EL (cell line): ENCODE measurements at regions not wholly inside any gene's neighbourhood (a gene's known extent, or its start where the extent isn't known, plus 50 kb on each side); places are given as distances from the start of the nearest gene placed in this dataset.
A peak's percentile ranks its signal among the peaks of the same experiment; 100 is the strongest.

Experiments
- DNase-seq: peaks from one replicate; pipeline ENCODE4 v3.0.0-alpha.2; 2016

DNA sequence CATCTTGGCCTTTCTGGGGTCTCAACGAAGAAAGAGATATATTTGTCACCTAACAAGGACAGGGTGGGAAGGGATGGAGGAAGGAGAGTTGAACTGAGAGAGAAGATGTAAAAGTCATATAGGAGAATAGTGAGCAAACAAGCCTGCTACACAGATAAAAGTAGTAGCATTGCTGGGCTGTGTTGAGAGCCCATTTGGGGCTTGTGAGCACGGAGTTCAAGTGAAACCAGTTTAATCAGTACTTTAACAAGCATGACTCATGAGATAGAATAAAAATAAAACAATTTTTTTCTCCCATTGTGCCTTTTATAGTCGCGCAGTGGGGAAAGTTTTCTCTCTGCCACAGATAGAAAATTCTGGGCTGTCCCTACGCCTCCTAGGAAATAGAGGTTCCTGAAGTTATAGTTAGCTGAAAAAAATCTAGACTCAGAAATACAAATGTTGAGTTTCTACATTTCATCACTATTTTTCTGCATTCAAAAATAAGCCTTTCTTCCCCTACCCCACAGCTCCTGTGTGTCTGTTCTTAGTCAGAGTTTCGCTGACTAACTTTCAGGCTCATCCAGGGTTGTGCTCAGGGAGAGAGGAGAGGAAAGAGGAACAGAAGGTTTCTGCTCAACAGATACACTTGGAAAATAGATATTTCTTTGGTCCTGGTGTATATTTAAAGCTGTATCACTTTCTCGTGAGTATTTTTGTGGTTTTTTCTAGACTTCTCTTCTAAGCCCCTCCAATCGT, 395.8 kb upstream of the ADAMTSL1 start:
- no peak for DNase-seq

DNA sequence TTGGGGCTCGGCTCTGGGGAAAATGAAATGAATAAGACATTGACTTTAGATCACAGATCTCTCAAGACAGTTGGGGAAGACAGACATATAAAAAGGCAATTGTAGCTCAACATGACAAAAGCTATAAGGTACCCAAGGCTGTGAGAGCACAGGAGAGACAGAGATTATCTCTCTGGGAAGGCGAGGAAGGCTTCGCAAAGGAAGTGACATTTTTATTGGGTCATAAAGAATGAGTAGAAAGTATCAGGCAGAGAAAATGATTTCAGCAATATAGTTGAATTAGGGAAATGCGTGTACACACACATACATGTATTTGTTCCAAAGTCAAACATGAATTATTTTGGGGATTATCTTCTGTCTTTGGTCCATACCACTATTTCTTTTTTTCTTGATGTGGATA, 381.8 kb upstream of the ADAMTSL1 start:
- no peak for DNase-seq

DNA sequence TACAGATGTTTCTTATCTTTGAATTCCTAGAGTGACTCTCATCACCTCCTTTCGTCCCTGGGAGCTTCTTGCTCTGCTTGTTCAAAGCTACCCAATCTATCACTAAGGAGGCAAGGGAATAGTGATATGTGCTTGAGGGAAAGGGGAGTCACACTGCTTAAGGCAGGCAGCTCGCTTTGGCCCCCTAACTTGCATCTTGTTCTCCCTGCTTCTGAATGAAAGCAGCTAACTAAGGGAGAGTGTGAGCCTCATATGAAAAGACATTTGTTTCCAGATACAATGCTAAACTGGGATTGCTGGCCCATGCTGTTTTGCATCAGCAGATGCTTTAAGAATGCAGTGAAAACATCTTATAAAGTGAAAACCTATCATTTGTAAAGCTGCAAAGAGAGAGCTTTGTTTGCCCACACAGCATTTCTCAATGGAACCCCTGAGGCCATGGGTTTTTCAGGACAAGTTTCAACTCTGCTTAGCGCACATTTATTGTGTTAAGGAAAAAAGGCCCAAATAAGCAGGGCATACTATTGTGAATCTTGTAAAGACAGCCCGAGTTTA, 367.9 kb upstream of the ADAMTSL1 start:
- no peak for DNase-seq

- DNase-seq = no peak
Measured at GRCh38 chr9:18109675-18110074, 364.3 kb upstream of the ADAMTSL1 start.

DNA sequence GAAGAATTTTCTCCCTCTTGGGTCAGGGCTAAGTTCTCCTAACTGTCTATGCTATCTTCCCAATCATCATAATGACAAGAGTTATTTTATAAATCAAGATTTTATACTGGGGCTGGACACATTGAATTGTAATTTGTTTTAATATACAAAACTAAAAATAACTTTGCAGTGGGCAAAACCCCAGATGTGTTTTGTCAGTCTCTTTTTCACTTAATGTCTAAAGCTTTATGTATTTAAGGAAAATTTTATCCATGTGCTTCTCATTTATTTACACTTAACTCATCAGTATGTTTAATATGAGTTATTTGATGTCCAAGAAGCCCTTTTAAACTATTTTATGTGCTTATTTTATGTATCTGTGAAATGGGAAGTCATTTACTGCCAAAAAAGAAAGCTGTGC, 362.8 kb upstream of the ADAMTSL1 start:
- no peak for DNase-seq

DNA sequence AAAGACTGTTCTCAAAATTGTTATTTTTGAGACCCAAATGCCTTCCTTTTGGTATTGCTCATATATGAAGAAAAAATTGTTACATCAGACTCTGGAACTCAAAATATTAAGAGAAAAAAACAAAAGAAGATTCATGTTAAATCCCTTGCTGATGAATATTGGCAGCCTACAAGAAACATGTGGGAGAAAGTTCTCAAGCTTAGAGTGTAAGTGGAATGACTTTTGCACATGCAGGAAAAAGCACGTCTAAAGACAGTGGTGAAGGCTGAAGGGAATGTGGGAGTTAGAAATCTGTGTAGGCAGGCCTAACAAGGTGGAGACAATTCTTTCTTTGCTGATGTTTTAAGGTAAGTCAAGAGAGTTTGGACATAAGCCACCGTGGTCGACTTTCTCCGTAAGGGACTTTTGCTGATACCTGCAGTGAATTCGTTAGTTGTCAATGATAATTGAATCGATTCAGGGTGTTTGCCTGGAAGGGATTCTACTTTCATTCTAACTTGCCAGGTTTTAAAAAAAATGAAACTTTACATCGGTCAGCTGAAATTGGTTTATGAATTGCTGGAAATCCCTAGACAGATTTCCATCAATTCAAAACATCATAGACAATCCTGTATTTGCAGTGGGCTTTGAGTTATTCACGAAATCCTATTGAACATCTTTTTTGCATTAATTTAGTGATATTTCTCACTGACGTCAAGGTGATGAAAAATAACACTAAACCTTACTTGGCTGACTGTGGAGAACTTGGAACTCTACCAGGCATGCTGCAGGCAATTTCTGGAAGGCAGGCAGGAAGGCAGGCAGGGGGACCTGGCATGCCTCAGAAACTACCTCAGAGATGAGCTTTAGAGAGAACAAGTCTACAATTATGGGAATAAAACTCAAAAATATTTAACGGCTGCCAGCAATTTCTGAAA, 359.1 kb upstream of the ADAMTSL1 start:
- DNase-seq = no peak

GRCh38 chr9:18118268-18118667, 355.7 kb upstream of the ADAMTSL1 start:
- DNase-seq = no peak

GRCh38 chr9:18122171-18122570, 351.8 kb upstream of the ADAMTSL1 start:
- DNase-seq = peak; percentile 52

DNA sequence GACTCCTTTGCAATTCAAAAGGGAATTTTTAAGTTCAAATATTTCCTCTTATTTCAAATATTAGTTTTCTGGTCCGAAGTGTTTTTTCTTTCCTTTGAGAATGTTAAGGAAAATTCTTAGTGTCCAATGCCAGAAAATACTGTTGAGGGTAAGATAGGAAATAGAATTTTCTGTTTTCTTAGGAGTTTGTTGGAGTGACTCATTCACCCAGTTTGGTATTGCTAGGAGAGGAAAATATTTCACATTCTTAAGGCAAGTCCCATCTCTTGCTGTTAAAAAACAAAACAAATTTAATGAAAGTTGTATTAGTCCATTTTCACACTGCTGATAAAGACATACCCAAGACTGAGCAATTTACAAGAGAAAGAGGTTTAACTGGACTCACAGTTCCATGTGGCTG, 349.2 kb upstream of the ADAMTSL1 start:
- peak; percentile 41 for DNase-seq

GRCh38 chr9:18126831-18127498, 347.0 kb upstream of the ADAMTSL1 start:
- no peak for DNase-seq

- no peak for DNase-seq
Measured at GRCh38 chr9:18127499-18127875, 346.5 kb upstream of the ADAMTSL1 start.

DNA sequence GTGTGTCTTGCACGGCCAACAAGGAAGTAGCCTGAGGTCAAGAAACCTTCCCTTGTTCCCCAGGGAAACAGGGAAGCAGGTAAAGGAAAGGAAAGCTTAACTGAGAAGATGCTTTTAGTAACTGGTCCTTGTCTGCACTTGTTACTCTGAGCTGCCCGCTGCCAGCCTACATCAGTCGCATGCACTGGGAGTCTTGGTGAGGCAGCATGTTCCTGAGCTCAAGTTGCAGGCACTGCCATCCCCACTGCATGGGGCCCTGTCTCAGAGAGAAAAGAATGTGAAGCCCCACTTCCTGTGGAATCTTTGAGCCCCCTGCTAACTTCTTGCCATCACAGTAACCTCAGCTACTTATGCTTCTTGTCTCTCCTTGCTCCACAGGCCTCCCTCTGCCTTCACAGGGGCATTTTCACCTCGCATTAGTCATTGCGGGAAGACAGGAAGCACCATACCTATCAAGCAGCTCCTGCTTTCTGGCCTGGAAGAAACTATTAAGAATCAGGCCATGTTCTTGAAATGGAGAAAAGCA, 344.1 kb upstream of the ADAMTSL1 start:
- DNase-seq = no peak

DNA sequence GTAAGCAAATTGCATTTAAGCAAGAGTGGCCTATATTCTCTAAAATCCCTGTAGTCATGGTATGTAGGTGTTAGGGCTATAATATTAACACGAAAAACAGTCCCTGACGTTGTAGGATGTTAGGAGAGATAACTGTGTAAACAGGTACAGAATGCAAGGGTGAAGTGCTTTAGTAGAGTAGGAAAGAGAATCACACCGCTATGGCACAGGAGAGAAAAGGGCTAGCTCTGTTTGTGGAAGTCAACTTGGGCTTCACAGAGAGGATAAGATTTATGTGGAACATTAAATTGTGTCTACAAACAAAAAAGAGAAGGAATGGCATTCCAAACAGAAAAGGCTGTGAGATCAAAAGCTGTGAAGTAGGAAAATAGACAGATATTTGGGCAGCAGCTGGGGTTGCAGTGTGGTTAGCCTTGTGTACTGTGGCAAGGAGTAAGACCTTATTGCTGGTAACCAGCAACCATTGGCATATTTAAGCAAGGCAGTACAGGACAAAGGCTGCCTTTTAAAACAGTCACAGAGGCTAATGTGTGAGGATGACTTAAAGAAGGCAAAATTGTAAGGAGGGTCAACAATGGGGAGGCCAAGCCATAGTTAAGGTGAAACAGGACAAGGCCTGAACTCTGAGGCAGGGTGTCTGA, 337.5 kb upstream of the ADAMTSL1 start:
- DNase-seq = no peak

- no peak for DNase-seq
Measured at GRCh38 chr9:18137815-18138214, 336.1 kb upstream of the ADAMTSL1 start.

- no peak for DNase-seq
Measured at GRCh38 chr9:18138656-18139055, 335.3 kb upstream of the ADAMTSL1 start.

DNA sequence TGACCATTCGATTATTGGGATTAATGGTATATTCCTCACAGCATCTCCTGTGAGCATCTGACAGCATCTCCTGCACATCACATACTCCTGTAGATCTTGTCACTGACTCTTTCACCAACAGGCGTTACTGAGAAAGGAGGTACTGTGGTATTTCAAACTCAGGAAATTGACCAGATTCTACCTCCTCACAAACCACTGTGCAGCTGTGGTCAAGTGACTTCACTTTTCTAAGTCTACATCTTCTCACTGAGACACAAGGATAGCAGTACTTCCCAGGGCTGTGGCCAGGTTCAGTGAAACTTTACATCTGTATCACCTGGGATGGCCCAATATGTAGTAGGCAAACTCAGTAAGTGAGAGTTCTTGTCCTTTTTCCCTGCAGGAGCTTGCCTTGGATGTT, 332.3 kb upstream of the ADAMTSL1 start:
- no peak for DNase-seq

GRCh38 chr9:18143073-18143745, 330.7 kb upstream of the ADAMTSL1 start:
- peak; percentile 3 for DNase-seq

- no peak for DNase-seq
Measured at GRCh38 chr9:18146329-18146728, 327.6 kb upstream of the ADAMTSL1 start.

DNA sequence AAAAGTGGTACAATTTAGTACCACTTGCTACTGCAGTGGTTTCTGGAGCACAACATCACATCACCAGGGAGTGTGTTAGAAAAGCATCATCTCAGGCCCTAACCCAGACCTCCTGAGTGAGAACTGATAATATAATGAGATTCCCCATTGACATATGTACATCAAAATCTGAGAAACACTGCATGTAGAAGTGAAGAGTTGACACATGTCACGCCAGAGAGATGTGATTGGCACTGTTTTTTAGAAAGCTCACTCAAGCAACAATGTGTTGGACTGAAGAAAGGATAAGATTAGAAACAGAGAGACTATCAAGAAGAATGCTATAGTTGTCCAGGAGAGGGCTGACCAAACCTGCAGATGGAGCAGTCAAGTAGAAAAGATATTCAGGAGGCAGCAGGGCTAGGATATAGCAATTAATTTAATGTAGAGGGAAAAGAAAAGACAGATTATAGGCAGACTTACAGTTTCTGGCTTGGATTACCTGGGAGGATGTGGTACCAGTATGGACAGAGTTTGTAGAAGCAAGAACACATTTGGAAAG, 324.4 kb upstream of the ADAMTSL1 start:
- no peak for DNase-seq

DNA sequence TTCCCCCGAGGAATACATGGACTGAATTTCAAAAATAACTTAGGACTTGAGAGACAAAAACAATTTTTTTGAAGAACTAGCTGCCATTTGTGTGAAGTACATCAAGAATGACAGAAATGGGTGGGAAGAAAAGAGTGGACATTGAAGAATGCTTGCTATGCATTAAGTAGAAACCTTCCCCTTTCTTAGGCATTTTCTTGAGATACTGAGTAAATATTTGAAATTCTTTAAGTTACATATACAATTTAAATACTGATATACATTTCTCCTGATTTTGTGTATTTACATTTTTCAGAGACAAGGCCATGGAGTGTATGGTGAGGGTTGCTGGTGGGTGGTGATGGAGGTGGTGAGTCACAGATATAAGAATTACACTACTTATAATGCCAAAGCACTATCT, 319.3 kb upstream of the ADAMTSL1 start:
- no peak for DNase-seq

GRCh38 chr9:18159254-18159653, 314.7 kb upstream of the ADAMTSL1 start:
- no peak for DNase-seq

DNA sequence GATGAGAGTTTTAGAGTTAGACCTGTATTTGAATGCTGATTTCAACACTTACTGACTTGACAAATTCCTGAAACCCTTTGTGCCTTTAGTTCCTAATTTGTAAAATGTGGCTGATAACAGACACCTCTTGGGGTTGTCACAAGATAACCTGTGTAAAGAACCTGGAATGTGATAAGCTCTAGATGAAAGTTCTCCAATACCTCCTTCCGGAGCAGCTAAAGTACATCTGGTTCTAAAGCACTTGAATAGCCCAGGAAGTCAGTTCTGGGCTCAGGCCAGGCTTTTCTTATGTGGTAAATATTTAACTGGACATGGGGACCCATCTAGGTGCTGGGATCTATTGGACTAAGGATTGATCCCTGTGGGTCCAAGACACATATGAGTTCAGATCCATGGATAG, 310.8 kb upstream of the ADAMTSL1 start:
- DNase-seq = no peak
